CD8-positive, alpha-beta memory T cell (primary cell): ENCODE measurements at regions not wholly inside any gene's neighbourhood (a gene's known extent, or its start where the extent isn't known, plus 50 kb on each side); places are given as distances from the start of the nearest gene placed in this dataset.
"Not testable (repeated sequence)": the region's sequence is repeated elsewhere in the genome, so short reads cannot be mapped to it uniquely, and the experiment has no call there.

Experiments used
- CTCF ChIA-PET: fragments of 350-600 bp; sonication (Branson Sonifier 250); formaldehyde crosslinking; loops from one replicate; lab custom pipeline; 2021; ENCODE audit warnings: antibody characterized with exemption; lab: Charles Lee
- POLR2A ChIA-PET: fragments of 350-600 bp; sonication (Branson Sonifier 250); formaldehyde crosslinking; loops from one replicate; lab custom pipeline; 2021; ENCODE audit warnings: antibody characterized with exemption; lab: Charles Lee
- DNase-seq, 5 donors: peaks; one replicate each; pipeline versions ENCODE4 v3.0.0 to v3.0.0-alpha.2; 2020 to 2022; ENCODE audit warnings: mixed read lengths in 1 of 5
- H3K27ac ChIP-seq: one replicate; pipeline ENCODE4 v1.7.0; 2013; ENCODE audit warnings: low read depth, mild to moderate bottlenecking, low read length, moderate library complexity
- H3K27me3 ChIP-seq: 2 replicates; pipeline ENCODE4 v1.7.0; 2013; ENCODE audit warnings: low read length, mild to moderate bottlenecking; ENCODE audit not compliant: insufficient read depth, poor library complexity, severe bottlenecking
- H3K36me3 ChIP-seq: 2 replicates; pipeline ENCODE4 v1.7.0; 2013; ENCODE audit warnings: mild to moderate bottlenecking, low read length, moderate library complexity; ENCODE audit not compliant: insufficient read depth
- H3K4me1 ChIP-seq: 2 replicates; pipeline ENCODE4 v1.7.0; 2013; ENCODE audit warnings: mild to moderate bottlenecking, low read length, moderate library complexity; ENCODE audit not compliant: insufficient read depth
- H3K4me3 ChIP-seq: 2 replicates; pipeline ENCODE4 v1.7.0; 2013; ENCODE audit warnings: mild to moderate bottlenecking, low read length
- H3K9me3 ChIP-seq: 2 replicates; pipeline ENCODE4 v1.7.0; 2013; ENCODE audit warnings: mild to moderate bottlenecking, low read length
- H3K27ac Mint-ChIP-seq, 8 donors: one replicate each; pipeline ENCODE4 v1.8.0; 2020 to 2021; ENCODE audit warnings: mixed read lengths in 8 of 8, mild to moderate bottlenecking in 6 of 8, inconsistent platforms in 3 of 8, moderate library complexity in 3 of 8
- H3K27me3 Mint-ChIP-seq, 2 donors: one replicate each; pipeline ENCODE4 v1.8.0; 2020 to 2021; ENCODE audit warnings: mixed read lengths in 2 of 2, mild to moderate bottlenecking in 1 of 2, moderate library complexity in 1 of 2
- H3K36me3 Mint-ChIP-seq, 3 donors: one replicate each; pipeline ENCODE4 v1.8.0; 2020 to 2021; ENCODE audit warnings: mixed read lengths in 3 of 3, inconsistent platforms in 1 of 3, mild to moderate bottlenecking in 1 of 3
- H3K4me1 Mint-ChIP-seq, 3 donors: one replicate each; pipeline ENCODE4 v1.8.0; 2020 to 2021; ENCODE audit warnings: mixed read lengths in 3 of 3, inconsistent platforms in 1 of 3, mild to moderate bottlenecking in 1 of 3
- H3K4me3 Mint-ChIP-seq, 7 donors: one replicate each; pipeline ENCODE4 v1.8.0; 2020 to 2021; ENCODE audit warnings: mixed read lengths in 7 of 7, mild to moderate bottlenecking in 6 of 7, moderate library complexity in 4 of 7, inconsistent platforms in 2 of 7
- H3K9me3 Mint-ChIP-seq, 5 donors: one replicate each; pipeline ENCODE4 v1.8.0; 2020 to 2022; ENCODE audit warnings: mixed read lengths in 5 of 5, mild to moderate bottlenecking in 3 of 5, moderate library complexity in 2 of 5, inconsistent platforms in 1 of 5

DNA sequence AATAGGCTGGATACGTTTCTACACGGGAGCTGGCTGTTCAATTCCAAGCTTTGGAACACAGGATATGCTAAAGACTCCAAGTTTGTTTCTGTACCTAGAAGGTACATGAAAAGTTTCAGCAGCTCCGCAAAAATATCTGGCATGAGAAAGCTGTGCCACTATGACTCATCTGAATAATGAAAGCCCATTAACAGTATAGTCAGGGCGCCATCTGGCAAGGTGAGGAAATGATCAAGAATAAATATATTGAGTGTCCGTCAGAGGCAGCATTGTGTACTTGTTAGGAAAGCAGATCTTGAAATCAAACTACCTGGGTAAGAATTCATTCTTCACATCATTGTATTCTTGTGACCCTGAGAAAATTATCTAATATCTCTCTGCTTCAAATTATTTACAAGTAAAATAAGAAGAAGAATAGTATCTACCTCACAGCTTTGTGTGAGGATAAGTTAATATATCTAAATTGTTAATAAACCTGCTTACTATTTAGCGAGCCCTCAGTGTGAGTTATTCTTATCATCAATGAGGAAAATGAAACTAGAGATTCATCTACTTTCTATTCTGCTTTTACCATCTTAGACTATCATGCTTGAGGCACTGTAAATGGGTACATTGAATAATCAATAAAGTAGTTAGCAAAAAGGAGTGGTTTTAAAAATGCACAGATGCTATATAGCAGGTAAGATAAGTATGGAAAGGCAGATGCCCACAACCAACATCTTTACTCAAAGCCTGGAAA, 53.5 kb downstream of the FSCB start:
- Mint-ChIP-seq H3K27ac (no peak overlapping the region), H3K4me3 (no peak overlapping the region), H3K9me3 (peaks cover 17 to 34% (median 25%) of the 10 kb centered on the region in 5 donors), H3K27me3 (no peaks in the 10 kb centered on the region), H3K36me3 (no peaks in the 10 kb centered on the region), H3K4me1 (no peaks in the 10 kb centered on the region)
- H3K36me3 ChIP-seq = no peaks in the 10 kb centered on the region
- H3K27me3 ChIP-seq = no peaks in the 10 kb centered on the region
- CTCF ChIA-PET = no interaction called here
- POLR2A ChIA-PET = no interaction called here
- H3K4me1 ChIP-seq = no peaks in the 10 kb centered on the region
- no peak overlapping the region for H3K27ac ChIP-seq
- DNase-seq = no peak
- H3K9me3 ChIP-seq = no peaks in the 10 kb centered on the region
- H3K4me3 ChIP-seq = no peak overlapping the region

DNA sequence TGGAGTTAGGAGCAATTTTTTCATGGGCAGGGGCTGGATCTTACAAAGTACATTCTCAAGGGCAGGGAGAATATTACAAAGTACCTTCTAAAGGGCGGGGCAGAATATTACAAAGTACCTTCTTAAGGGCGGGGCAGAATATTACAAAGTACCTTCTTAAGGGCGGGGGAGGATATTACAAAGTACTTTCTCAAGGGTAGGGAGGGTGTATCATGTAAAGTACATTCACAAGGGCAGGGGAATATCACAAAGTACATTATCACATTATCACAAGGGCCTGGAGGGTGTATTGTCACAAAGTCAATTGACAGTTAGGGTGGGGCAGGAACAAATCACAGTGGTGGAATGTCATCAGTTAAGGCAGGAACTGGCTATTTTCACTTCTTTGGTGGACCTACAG, 56.9 kb downstream of the FSCB start:
- H3K36me3 Mint-ChIP-seq, CTCF ChIA-PET: not testable (repeated sequence)

GRCh38 chr14:44449680-44450079, 57.4 kb downstream of the FSCB start:
- no peak for DNase-seq
- ChIA-PET POLR2A (no interaction called here), CTCF (no interaction called here)
- H3K4me3 ChIP-seq = no peak overlapping the region
- no peaks in the 10 kb centered on the region for H3K36me3 ChIP-seq
- Mint-ChIP-seq H3K4me3 (no peak overlapping the region), H3K27ac (no peak overlapping the region), H3K9me3 (peaks cover 10 to 21% (median 13%) of the 10 kb centered on the region in 5 donors), H3K4me1 (no peaks in the 10 kb centered on the region), H3K27me3 (no peaks in the 10 kb centered on the region), H3K36me3 (no peaks in the 10 kb centered on the region)
- no peaks in the 10 kb centered on the region for H3K27me3 ChIP-seq
- H3K4me1 ChIP-seq = no peaks in the 10 kb centered on the region
- no peak overlapping the region for H3K27ac ChIP-seq
- H3K9me3 ChIP-seq = no peaks in the 10 kb centered on the region

More for the DNA sequence above, 56.9 kb downstream of the FSCB start:
- H3K9me3 Mint-ChIP-seq = peaks cover 11 to 21% (median 15%) of the 10 kb centered on the region in 5 donors
- H3K9me3 ChIP-seq, H3K4me3 ChIP-seq, POLR2A ChIA-PET, DNase-seq, H3K36me3 ChIP-seq, H3K27ac ChIP-seq, H3K4me1 Mint-ChIP-seq, H3K4me1 ChIP-seq, H3K27ac Mint-ChIP-seq, H3K27me3 Mint-ChIP-seq, H3K27me3 ChIP-seq, H3K4me3 Mint-ChIP-seq: not testable (repeated sequence)

- Histone ChIP-seq H3K27ac (no peak overlapping the region), H3K36me3 (no peaks in the 10 kb centered on the region), H3K4me3 (no peak overlapping the region), H3K27me3 (no peaks in the 10 kb centered on the region), H3K9me3 (no peaks in the 10 kb centered on the region), H3K4me1 (no peaks in the 10 kb centered on the region)
- CTCF ChIA-PET = no interaction called here
- no peak overlapping the region for H3K27ac Mint-ChIP-seq
- no peak for DNase-seq
- no peaks in the 10 kb centered on the region for H3K4me1 Mint-ChIP-seq
- peaks cover 5 to 21% (median 13%) of the 10 kb centered on the region in 5 donors for H3K9me3 Mint-ChIP-seq
- H3K4me3 Mint-ChIP-seq = no peak overlapping the region
- no peaks in the 10 kb centered on the region for H3K27me3 Mint-ChIP-seq
- POLR2A ChIA-PET = no interaction called here
- H3K36me3 Mint-ChIP-seq = no peaks in the 10 kb centered on the region
Observed at GRCh38 chr14:44448951-44449358, 58.1 kb downstream of the FSCB start.

DNA sequence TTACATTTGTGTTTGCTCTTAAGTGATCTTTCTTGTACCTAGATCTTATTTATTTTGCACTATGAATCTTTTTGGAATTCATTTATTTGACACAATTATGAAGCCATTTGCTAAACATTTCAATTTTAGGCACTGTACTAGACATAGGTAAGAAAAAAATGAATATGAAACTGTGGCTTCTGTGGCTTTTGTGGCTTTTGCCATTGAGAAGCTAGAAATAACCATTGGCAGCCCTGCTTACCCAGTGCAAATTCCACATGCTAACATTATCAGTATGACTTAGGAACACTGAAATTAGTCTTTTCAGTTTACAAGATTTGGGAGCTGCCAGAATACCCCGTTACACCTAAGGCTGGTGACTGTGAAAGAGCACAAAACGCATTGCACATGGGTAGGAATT, 60.1 kb downstream of the FSCB start:
- POLR2A ChIA-PET = no interaction called here
- H3K4me3 ChIP-seq = no peak overlapping the region

GRCh38 chr14:44444454-44444853, 62.6 kb downstream of the FSCB start:
- ChIA-PET CTCF (no interaction called here), POLR2A (no interaction called here)
- H3K27me3 Mint-ChIP-seq = no peaks in the 10 kb centered on the region
- no peaks in the 10 kb centered on the region for H3K4me1 ChIP-seq
- no peak overlapping the region for H3K4me3 Mint-ChIP-seq
- H3K27ac Mint-ChIP-seq = no peak overlapping the region
- no peaks in the 10 kb centered on the region for H3K36me3 ChIP-seq
- no peaks in the 10 kb centered on the region for H3K9me3 ChIP-seq
- H3K36me3 Mint-ChIP-seq = no peaks in the 10 kb centered on the region
- H3K9me3 Mint-ChIP-seq = peaks cover 3 to 10% (median 8%) of the 10 kb centered on the region in 5 donors
- no peaks in the 10 kb centered on the region for H3K4me1 Mint-ChIP-seq
- H3K27me3 ChIP-seq = no peaks in the 10 kb centered on the region
- no peak overlapping the region for H3K27ac ChIP-seq
- DNase-seq = no peak
- no peak overlapping the region for H3K4me3 ChIP-seq

More for the DNA sequence above, 60.1 kb downstream of the FSCB start:
- Histone ChIP-seq H3K4me1 (no peaks in the 10 kb centered on the region), H3K36me3 (no peaks in the 10 kb centered on the region), H3K9me3 (no peaks in the 10 kb centered on the region), H3K27me3 (no peaks in the 10 kb centered on the region), H3K27ac (no peak overlapping the region)
- no peaks in the 10 kb centered on the region for H3K27me3 Mint-ChIP-seq
- peaks cover 3 to 17% (median 7%) of the 10 kb centered on the region in 5 donors for H3K9me3 Mint-ChIP-seq
- CTCF ChIA-PET = no interaction called here
- H3K4me3 Mint-ChIP-seq = no peak overlapping the region
- H3K4me1 Mint-ChIP-seq = no peaks in the 10 kb centered on the region
- DNase-seq = no peak
- H3K36me3 Mint-ChIP-seq = no peaks in the 10 kb centered on the region
- no peak overlapping the region for H3K27ac Mint-ChIP-seq

GRCh38 chr14:44438936-44439335, 68.1 kb downstream of the FSCB start:
- ChIA-PET CTCF (no interaction called here), POLR2A (no interaction called here)
- H3K36me3 Mint-ChIP-seq = no peaks in the 10 kb centered on the region
- H3K27ac Mint-ChIP-seq = no peak overlapping the region
- no peak overlapping the region for H3K27ac ChIP-seq
- H3K36me3 ChIP-seq = no peaks in the 10 kb centered on the region
- peaks cover 0 to 8% (median 5%) of the 10 kb centered on the region in 5 donors for H3K9me3 Mint-ChIP-seq
- no peak for DNase-seq
- no peaks in the 10 kb centered on the region for H3K9me3 ChIP-seq
- no peak overlapping the region for H3K4me3 Mint-ChIP-seq
- no peaks in the 10 kb centered on the region for H3K4me1 ChIP-seq
- no peaks in the 10 kb centered on the region for H3K4me1 Mint-ChIP-seq
- no peaks in the 10 kb centered on the region for H3K27me3 Mint-ChIP-seq
- no peaks in the 10 kb centered on the region for H3K27me3 ChIP-seq
- H3K4me3 ChIP-seq = no peak overlapping the region

GRCh38 chr14:44438221-44438620, 68.9 kb downstream of the FSCB start:
- no peaks in the 10 kb centered on the region for H3K36me3 ChIP-seq
- Mint-ChIP-seq H3K9me3 (peaks cover 0 to 8% (median 5%) of the 10 kb centered on the region in 5 donors), H3K27me3 (no peaks in the 10 kb centered on the region), H3K4me3 (no peak overlapping the region), H3K36me3 (no peaks in the 10 kb centered on the region), H3K27ac (no peak overlapping the region), H3K4me1 (no peaks in the 10 kb centered on the region)
- CTCF ChIA-PET = no interaction called here
- no peak overlapping the region for H3K4me3 ChIP-seq
- no peak for DNase-seq
- no peaks in the 10 kb centered on the region for H3K4me1 ChIP-seq
- H3K9me3 ChIP-seq = no peaks in the 10 kb centered on the region
- no peaks in the 10 kb centered on the region for H3K27me3 ChIP-seq
- POLR2A ChIA-PET = no interaction called here
- no peak overlapping the region for H3K27ac ChIP-seq
